Nephron progenitor cell (in vitro differentiated cells): ENCODE measurements at regions not wholly inside any gene's neighbourhood (a gene's known extent, or its start where the extent isn't known, plus 50 kb on each side); places are given as distances from the start of the nearest gene placed in this dataset.
"Not testable (repeated sequence)": the region's sequence is repeated elsewhere in the genome, so short reads cannot be mapped to it uniquely, and the experiment has no call there.

Source experiments
- DNase-seq: peaks from one replicate; pipeline ENCODE4 v3.0.0; 2021
- H3K27ac Mint-ChIP-seq: 2 replicates; pipeline ENCODE4 v1.8.0; 2021; ENCODE audit warnings: mild to moderate bottlenecking, moderate library complexity, mixed read lengths
- H3K27me3 Mint-ChIP-seq: 2 replicates; pipeline ENCODE4 v1.8.0; 2021; ENCODE audit warnings: mild to moderate bottlenecking, low read depth, mixed read lengths; ENCODE audit not compliant: poor library complexity
- H3K36me3 Mint-ChIP-seq: 2 replicates; pipeline ENCODE4 v1.8.0; 2021; ENCODE audit warnings: low read depth, mixed read lengths
- H3K4me1 Mint-ChIP-seq: 2 replicates; pipeline ENCODE4 v1.8.0; 2021; ENCODE audit warnings: mixed read lengths
- H3K4me3 Mint-ChIP-seq: 2 replicates; pipeline ENCODE4 v1.8.0; 2021; ENCODE audit warnings: mild to moderate bottlenecking, moderate library complexity, mixed read lengths
- H3K9me3 Mint-ChIP-seq: 2 replicates; pipeline ENCODE4 v1.8.0; 2021; ENCODE audit warnings: mild to moderate bottlenecking, moderate library complexity, mixed read lengths
- CTCF ChIP-seq: fragments of 200-600 bp; sonication (generic); IDR thresholded peaks from 2 replicates; pipeline ENCODE4 v1.5.0; 2021; ENCODE audit warnings: antibody characterized with exemption

- no peak for TF ChIP-seq CTCF
- H3K27me3 Mint-ChIP-seq: peaks cover 6% of the 10 kb centered on the region
Observed at GRCh38 chr10:120186506-120186905, 270.5 kb upstream of the PLPP4 start.

GRCh38 chr10:120187168-120187567 lies 269.9 kb upstream of the PLPP4 start:
- H3K4me1 Mint-ChIP-seq, H3K36me3 Mint-ChIP-seq, H3K4me3 Mint-ChIP-seq, H3K27ac Mint-ChIP-seq, H3K27me3 Mint-ChIP-seq, DNase-seq, H3K9me3 Mint-ChIP-seq: not testable (repeated sequence)

More at GRCh38 chr10:120186506-120186905, 270.5 kb upstream of the PLPP4 start:
- Mint-ChIP-seq H3K27ac (no peak overlapping the region), H3K4me3 (no peak overlapping the region), H3K9me3 (no peaks in the 10 kb centered on the region), H3K4me1 (no peaks in the 10 kb centered on the region), H3K36me3 (no peaks in the 10 kb centered on the region)
- DNase-seq: no peak

GRCh38 chr10:120188950-120189349 lies 268.1 kb upstream of the PLPP4 start:
- H3K4me1 Mint-ChIP-seq: peaks cover 8% of the 10 kb centered on the region
- no peaks in the 10 kb centered on the region for H3K9me3 Mint-ChIP-seq

GRCh38 chr10:120195984-120196712 lies 260.9 kb upstream of the PLPP4 start:
- no peak for TF ChIP-seq CTCF
- H3K9me3 Mint-ChIP-seq: peaks cover 47% of the 10 kb centered on the region
- H3K36me3 Mint-ChIP-seq: no peaks in the 10 kb centered on the region
- DNase-seq: no peak
- no peak overlapping the region for H3K27ac Mint-ChIP-seq
- no peak overlapping the region for H3K4me3 Mint-ChIP-seq
- no peaks in the 10 kb centered on the region for H3K27me3 Mint-ChIP-seq
- H3K4me1 Mint-ChIP-seq: peaks cover 10% of the 10 kb centered on the region

More at GRCh38 chr10:120188950-120189349, 268.1 kb upstream of the PLPP4 start:
- Mint-ChIP-seq H3K4me3 (no peak overlapping the region), H3K36me3 (no peaks in the 10 kb centered on the region), H3K27me3 (peaks cover 3% of the 10 kb centered on the region), H3K27ac (no peak overlapping the region)
- TF ChIP-seq CTCF: no peak
- DNase-seq: no peak

GRCh38 chr10:120204877-120205276 lies 252.2 kb upstream of the PLPP4 start:
- Mint-ChIP-seq H3K36me3 (no peaks in the 10 kb centered on the region), H3K9me3 (peaks cover 28% of the 10 kb centered on the region), H3K4me1 (peaks cover 12% of the 10 kb centered on the region), H3K4me3 (no peak overlapping the region), H3K27ac (no peak overlapping the region), H3K27me3 (peaks cover 4% of the 10 kb centered on the region)
- DNase-seq: no peak
- TF ChIP-seq CTCF: no peak

- Mint-ChIP-seq H3K27ac (no peak overlapping the region), H3K9me3 (peaks cover 24% of the 10 kb centered on the region), H3K27me3 (peaks cover 4% of the 10 kb centered on the region), H3K4me1 (peaks cover 13% of the 10 kb centered on the region), H3K36me3 (no peaks in the 10 kb centered on the region), H3K4me3 (no peak overlapping the region)
- no peak for TF ChIP-seq CTCF
- DNase-seq: no peak
Observed at GRCh38 chr10:120205368-120206018, 251.5 kb upstream of the PLPP4 start.
